Spleen (tissue), 7 donors: ENCODE measurements at regions not wholly inside any gene's neighbourhood (a gene's known extent, or its start where the extent isn't known, plus 50 kb on each side); places are given as distances from the start of the nearest gene placed in this dataset.

Experiments
- CTCF ChIP-seq, 11 experiments: fragments of 200-600 bp in 7 of 11; fragments of 450-650 bp in 4 of 11; sonication (generic) in 4 of 11; IDR thresholded peaks in 8 of 11; conservative IDR thresholded peaks in 3 of 11; 1 replicate in 7 of 11; 2 replicates in 4 of 11; pipeline versions ENCODE4 v1.4.0 to v1.8.0; 2016 to 2021; ENCODE audit warnings: antibody characterized with exemption in 11 of 11, inconsistent platforms in 4 of 11, mild to moderate bottlenecking in 1 of 11
- POLR2AphosphoS5 ChIP-seq, 3 donors: sonication (generic); formaldehyde crosslinking; IDR thresholded peaks; one replicate each; pipeline ENCODE4 v1.5.1; 2017; ENCODE audit warnings: antibody characterized with exemption in 3 of 3
- donor health status: DM: no; HTN: no; CAD: no; lungs with moderate emphysema.
- donor health status: DM: no; HTN: no; CAD: no.
- donor health status: DM: no; HTN: no; CAD: no.

GRCh38 chr18:65425366-65425765, 325.4 kb upstream of the CDH7 start:
- TF ChIP-seq CTCF (IDR thresholded peaks at IDR 0.05 in 8 of 11, conservative IDR thresholded peaks at IDR 0.05 in 3 of 11) (no peak), POLR2AphosphoS5 (IDR thresholded peaks at IDR 0.05) (no peak)
